PC-3 (cell line): ENCODE measurements at regions not wholly inside any gene's neighbourhood (a gene's known extent, or its start where the extent isn't known, plus 50 kb on each side); places are given as distances from the start of the nearest gene placed in this dataset.
"Not testable (repeated sequence)": the region's sequence is repeated elsewhere in the genome, so short reads cannot be mapped to it uniquely, and the experiment has no call there.

Source experiments
- ATAC-seq: fragments of 200-7000 bp; cut with Tn5 transposase; 2 replicates; pipeline ENCODE4 v1.9.1; 2020; ENCODE audit warnings: mild to moderate bottlenecking, moderate library complexity
- BruUV-seq: library from RNA; stranded (reverse); fragments of 400-500 nt; replicated peaks from 2 replicates; lab custom pipeline; 2021; lab: Mats Ljungman, UMichigan
- CTCF ChIA-PET: fragments of 300-600 bp; sonication (Branson Sonifier 250); formaldehyde crosslinking; loops from one replicate; lab custom pipeline; 2022; ENCODE audit warnings: antibody characterized with exemption; lab: Charles Lee
- POLR2A ChIA-PET: fragments of 300-600 bp; sonication (Branson Sonifier 250); formaldehyde crosslinking; loops from one replicate; lab custom pipeline; 2022; ENCODE audit warnings: antibody characterized with exemption; ENCODE audit not compliant: unreplicated experiment; lab: Charles Lee
- DNase-seq: peaks from one replicate; pipeline ENCODE4 v3.0.0-alpha.2; 2015
- H2AFZ ChIP-seq: fragments of 300-600 bp; sonication (generic); 2 replicates; pipeline ENCODE4 v1.6.0; 2016; ENCODE audit warnings: antibody characterized with exemption, low read length
- H3F3A ChIP-seq: fragments of 300-600 bp; sonication (generic); one replicate; pipeline ENCODE4 v1.6.0; 2017; ENCODE audit warnings: antibody characterized with exemption, low read length, control low read depth, mild to moderate bottlenecking; ENCODE audit not compliant: unreplicated experiment
- H3K27ac ChIP-seq: fragments of 300-600 bp; sonication (generic); 2 replicates; pipeline ENCODE4 v1.5.1; 2016; ENCODE audit warnings: mild to moderate bottlenecking, low read length
- H3K27me3 ChIP-seq: fragments of 300-600 bp; sonication (generic); 2 replicates; pipeline ENCODE4 v1.6.1; 2016; ENCODE audit warnings: low read length, mixed read lengths
- H3K36me3 ChIP-seq: fragments of 300-600 bp; sonication (generic); 2 replicates; pipeline ENCODE4 v1.6.1; 2016; ENCODE audit warnings: low read depth, mixed run types, low read length, mixed read lengths
- H3K4me1 ChIP-seq: fragments of 300-600 bp; sonication (generic); 2 replicates; pipeline ENCODE4 v1.5.1; 2016; ENCODE audit warnings: low read length; ENCODE audit not compliant: insufficient read depth
- H3K4me2 ChIP-seq: fragments of 300-600 bp; sonication (generic); 2 replicates; pipeline ENCODE4 v1.6.0; 2016; ENCODE audit warnings: low read length
- H3K4me3 ChIP-seq: fragments of 300-600 bp; sonication (generic); 2 replicates; pipeline ENCODE4 v1.5.1; 2016; ENCODE audit warnings: mild to moderate bottlenecking, low read length, mixed read lengths
- H3K79me2 ChIP-seq: fragments of 300-600 bp; sonication (generic); 2 replicates; pipeline ENCODE4 v1.6.1; 2017; ENCODE audit warnings: low read length, mixed read lengths
- H3K9ac ChIP-seq: fragments of 300-600 bp; sonication (generic); 2 replicates; pipeline ENCODE4 v1.6.0; 2016; ENCODE audit warnings: mild to moderate bottlenecking, low read length
- H3K9me2 ChIP-seq: fragments of 300-600 bp; sonication (generic); replicated peaks from 2 replicates; pipeline ENCODE4 v1.6.1; 2016; ENCODE audit warnings: mixed run types, low read length, mixed read lengths
- H3K9me3 ChIP-seq: fragments of 300-600 bp; sonication (generic); 2 replicates; pipeline ENCODE4 v1.6.1; 2016; ENCODE audit warnings: low read length, mixed read lengths
- H4K20me1 ChIP-seq: fragments of 300-600 bp; sonication (generic); 2 replicates; pipeline ENCODE4 v1.6.1; 2016; ENCODE audit warnings: low read length, mixed read lengths
- CTCF ChIP-seq: fragments of 300-600 bp; sonication (generic); conservative IDR thresholded peaks from 2 replicates; pipeline ENCODE4 v1.5.1; 2017; ENCODE audit warnings: antibody characterized with exemption, low read depth, mild to moderate bottlenecking, low read length
- EZH2 ChIP-seq: fragments of 300-600 bp; sonication (generic); IDR thresholded peaks from one replicate; pipeline ENCODE4 v1.6.1; 2017; ENCODE audit warnings: antibody characterized with exemption, mild to moderate bottlenecking, low read length; ENCODE audit not compliant: unreplicated experiment
- EZH2phosphoT487 ChIP-seq: fragments of 300-600 bp; sonication (generic); IDR thresholded peaks from 2 replicates; pipeline ENCODE4 v1.6.1; 2018; ENCODE audit warnings: mild to moderate bottlenecking, antibody characterized with exemption, low read length, borderline replicate concordance
- intact Hi-C: fragments of 100-400 bp; cut with micrococcal nuclease; formaldehyde crosslinking; loops from 2 replicates; pipeline ENCODE4 v1.9.0; 2023

GRCh38 chr13:38462605-38463004 lies 113.0 kb downstream of the UFM1 start:
- no peaks in the 10 kb centered on the region for H4K20me1 ChIP-seq
- CTCF ChIA-PET, result no interaction called here
- BruUV-seq, result no TSS peak

DNA sequence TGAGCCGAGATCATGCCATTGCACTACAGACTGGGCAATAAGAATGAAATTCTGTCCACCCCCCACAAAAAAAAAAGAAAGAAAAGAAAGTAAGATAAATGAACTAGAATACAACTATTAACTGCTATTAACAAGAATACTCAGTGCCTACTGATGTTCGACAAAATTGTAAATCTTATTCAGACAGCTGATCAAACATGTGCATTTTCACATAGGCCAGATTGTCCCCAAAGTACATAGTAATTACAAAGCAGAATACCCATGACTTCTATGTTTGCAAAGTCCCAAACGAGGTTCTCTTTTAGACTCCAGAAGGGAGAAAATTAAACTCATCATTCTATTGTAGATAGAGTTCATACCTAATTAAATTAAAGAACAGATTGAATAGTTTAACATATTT lies 113.4 kb downstream of the UFM1 start:
- no peak for DNase-seq
- ChIA-PET POLR2A (no interaction called here), CTCF (no interaction called here)
- no peaks in the 10 kb centered on the region for H3F3A ChIP-seq
- no peaks in the 10 kb centered on the region for H4K20me1 ChIP-seq
- H2AFZ ChIP-seq, result no peak overlapping the region
- H3K9ac ChIP-seq, result no peak overlapping the region
- TF ChIP-seq CTCF (no peak), EZH2phosphoT487 (no peak), EZH2 (no peak)
- BruUV-seq, result no TSS peak
- H3K9me2 ChIP-seq, result no peaks in the 10 kb centered on the region
- H3K79me2 ChIP-seq, result no peaks in the 10 kb centered on the region
- no peak overlapping the region for H3K4me2 ChIP-seq
- H3K27me3 ChIP-seq, result peaks cover 13% of the 10 kb centered on the region; the same call in 1 of the 2 replicates
- H3K4me1 ChIP-seq, result no peaks in the 10 kb centered on the region
- H3K4me3 ChIP-seq, result no peak overlapping the region
- ATAC-seq, result no peak
- H3K9me3 ChIP-seq, result no peaks in the 10 kb centered on the region
- H3K27ac ChIP-seq, result no peak overlapping the region
- H3K36me3 ChIP-seq, result no peaks in the 10 kb centered on the region
- intact Hi-C loops, result no loop called here

More at GRCh38 chr13:38462605-38463004, 113.0 kb downstream of the UFM1 start:
- Histone ChIP-seq H3K27ac (no peak overlapping the region), H3F3A (no peaks in the 10 kb centered on the region), H3K9me2 (no peaks in the 10 kb centered on the region), H3K4me1 (no peaks in the 10 kb centered on the region), H3K4me2 (no peak overlapping the region), H3K79me2 (no peaks in the 10 kb centered on the region), H3K4me3 (no peak overlapping the region), H3K9me3 (no peaks in the 10 kb centered on the region), H3K36me3 (no peaks in the 10 kb centered on the region), H3K9ac (no peak overlapping the region), H3K27me3 (peaks cover 10% of the 10 kb centered on the region; the same call in 1 of the 2 replicates), H2AFZ (no peak overlapping the region)
- no peak for DNase-seq
- intact Hi-C loops, result no loop called here
- ATAC-seq, result no peak
- POLR2A ChIA-PET, result no interaction called here
- no peak for TF ChIP-seq EZH2
- TF ChIP-seq EZH2phosphoT487, result no peak
- TF ChIP-seq CTCF, result no peak

GRCh38 chr13:38472411-38472810 lies 122.8 kb downstream of the UFM1 start:
- intact Hi-C loops, CTCF ChIA-PET, H3K4me2 ChIP-seq, H4K20me1 ChIP-seq, H3K9me2 ChIP-seq, H2AFZ ChIP-seq, H3K27ac ChIP-seq, H3F3A ChIP-seq, H3K9me3 ChIP-seq, H3K4me3 ChIP-seq, POLR2A ChIA-PET, BruUV-seq, ATAC-seq, H3K79me2 ChIP-seq, DNase-seq, H3K9ac ChIP-seq, H3K4me1 ChIP-seq, H3K36me3 ChIP-seq: not testable (repeated sequence)
- peaks cover 16% of the 10 kb centered on the region for H3K27me3 ChIP-seq
